ENCODE measurements at regions not wholly inside any gene's neighbourhood (a gene's known extent, or its start where the extent isn't known, plus 50 kb on each side); places are given as distances from the start of the nearest gene placed in this dataset.

GRCh38 chr11:91258876-91259275 is 965.7 kb upstream of the FAT3 start:
- TF ChIP-seq CTCF (IDR thresholded peaks at IDR 0.05) = no peak
- no peak for TF ChIP-seq EP300 (IDR thresholded peaks at IDR 0.05)
